Epithelial cell of proximal tubule (primary cell): ENCODE measurements at regions not wholly inside any gene's neighbourhood (a gene's known extent, or its start where the extent isn't known, plus 50 kb on each side); places are given as distances from the start of the nearest gene placed in this dataset.

Experiments used
- DNase-seq: peaks from one replicate; pipeline ENCODE4 v3.0.0-alpha.2; 2011; ENCODE audit warnings: low read depth
- H3K4me3 ChIP-seq: 2 replicates; pipeline ENCODE4 v1.5.1; 2011; ENCODE audit warnings: low read depth, mild to moderate bottlenecking, low read length
- TF ChIP-seq, protein P1 (sequence below): conservative IDR thresholded peaks from 2 replicates; pipeline ENCODE4 v1.5.1; 2012; ENCODE audit warnings: low read depth, mild to moderate bottlenecking, low read length

DNA sequence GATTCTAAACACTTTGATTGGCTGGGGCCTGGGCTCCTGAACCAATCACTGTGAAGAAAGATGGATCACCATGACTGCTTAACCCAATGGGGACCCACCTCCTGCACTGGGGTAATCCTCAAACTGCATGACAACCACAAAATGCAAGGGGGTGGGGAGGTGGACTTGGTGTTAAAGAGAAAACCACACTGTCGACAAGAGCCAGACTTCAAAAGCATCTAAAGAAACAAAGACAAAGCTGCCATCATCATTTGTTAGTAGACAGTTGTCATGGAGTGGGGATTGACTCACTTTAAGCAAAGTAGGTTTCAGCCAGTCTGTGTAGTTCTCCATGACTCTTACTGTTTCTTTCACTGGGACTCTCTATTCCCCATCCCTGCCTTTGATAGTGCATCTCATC is 433.8 kb downstream of the PLPP3 start:
- no peak for DNase-seq
- TF ChIP-seq, protein P1, sequence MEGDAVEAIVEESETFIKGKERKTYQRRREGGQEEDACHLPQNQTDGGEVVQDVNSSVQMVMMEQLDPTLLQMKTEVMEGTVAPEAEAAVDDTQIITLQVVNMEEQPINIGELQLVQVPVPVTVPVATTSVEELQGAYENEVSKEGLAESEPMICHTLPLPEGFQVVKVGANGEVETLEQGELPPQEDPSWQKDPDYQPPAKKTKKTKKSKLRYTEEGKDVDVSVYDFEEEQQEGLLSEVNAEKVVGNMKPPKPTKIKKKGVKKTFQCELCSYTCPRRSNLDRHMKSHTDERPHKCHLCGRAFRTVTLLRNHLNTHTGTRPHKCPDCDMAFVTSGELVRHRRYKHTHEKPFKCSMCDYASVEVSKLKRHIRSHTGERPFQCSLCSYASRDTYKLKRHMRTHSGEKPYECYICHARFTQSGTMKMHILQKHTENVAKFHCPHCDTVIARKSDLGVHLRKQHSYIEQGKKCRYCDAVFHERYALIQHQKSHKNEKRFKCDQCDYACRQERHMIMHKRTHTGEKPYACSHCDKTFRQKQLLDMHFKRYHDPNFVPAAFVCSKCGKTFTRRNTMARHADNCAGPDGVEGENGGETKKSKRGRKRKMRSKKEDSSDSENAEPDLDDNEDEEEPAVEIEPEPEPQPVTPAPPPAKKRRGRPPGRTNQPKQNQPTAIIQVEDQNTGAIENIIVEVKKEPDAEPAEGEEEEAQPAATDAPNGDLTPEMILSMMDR, result no peak
- no peak overlapping the region for H3K4me3 ChIP-seq

DNA sequence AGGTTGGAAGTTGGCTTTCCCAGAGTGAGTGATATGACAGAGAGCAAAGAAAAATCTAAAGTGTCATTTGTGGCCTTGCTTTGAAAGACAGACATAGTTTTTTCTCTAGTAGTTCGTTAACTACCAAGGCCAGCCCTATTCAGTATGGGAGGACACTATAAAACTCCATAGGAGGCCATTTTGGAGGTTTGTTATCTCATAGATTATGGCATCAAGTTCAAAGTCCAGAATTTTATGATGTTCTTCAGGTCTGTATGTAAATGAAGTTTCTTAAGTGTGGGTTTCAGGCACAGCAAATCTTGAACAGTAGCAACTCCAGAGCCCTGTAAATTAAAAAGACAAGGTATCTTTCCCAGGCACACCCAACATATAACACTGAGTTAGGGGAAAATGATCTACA is 437.1 kb downstream of the PLPP3 start:
- no peak for DNase-seq
- TF ChIP-seq, protein P1, result no peak

DNA sequence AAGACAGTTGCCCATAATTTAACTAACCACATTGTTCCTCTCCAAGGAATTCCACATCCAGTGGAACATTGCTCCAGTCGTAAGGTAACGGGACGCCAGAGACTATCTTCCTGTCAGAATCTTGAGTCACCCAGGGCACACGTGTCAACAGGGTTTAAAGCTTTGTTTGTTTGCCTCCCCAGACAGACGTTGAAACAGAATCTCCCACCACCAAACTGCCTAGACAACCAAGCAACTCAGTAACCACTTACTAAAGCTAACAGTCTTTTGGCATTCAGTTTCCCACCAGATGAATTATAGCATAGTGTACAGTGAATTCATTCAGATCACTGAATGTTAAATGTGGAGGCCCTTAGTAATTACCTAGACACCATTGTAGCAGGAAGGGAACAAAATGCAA is 439.5 kb downstream of the PLPP3 start:
- TF ChIP-seq, protein P1, result no peak
- H3K4me3 ChIP-seq, result no peak overlapping the region
- DNase-seq, result no peak

More for the DNA sequence above, 437.1 kb downstream of the PLPP3 start:
- H3K4me3 ChIP-seq, result no peak overlapping the region

DNA sequence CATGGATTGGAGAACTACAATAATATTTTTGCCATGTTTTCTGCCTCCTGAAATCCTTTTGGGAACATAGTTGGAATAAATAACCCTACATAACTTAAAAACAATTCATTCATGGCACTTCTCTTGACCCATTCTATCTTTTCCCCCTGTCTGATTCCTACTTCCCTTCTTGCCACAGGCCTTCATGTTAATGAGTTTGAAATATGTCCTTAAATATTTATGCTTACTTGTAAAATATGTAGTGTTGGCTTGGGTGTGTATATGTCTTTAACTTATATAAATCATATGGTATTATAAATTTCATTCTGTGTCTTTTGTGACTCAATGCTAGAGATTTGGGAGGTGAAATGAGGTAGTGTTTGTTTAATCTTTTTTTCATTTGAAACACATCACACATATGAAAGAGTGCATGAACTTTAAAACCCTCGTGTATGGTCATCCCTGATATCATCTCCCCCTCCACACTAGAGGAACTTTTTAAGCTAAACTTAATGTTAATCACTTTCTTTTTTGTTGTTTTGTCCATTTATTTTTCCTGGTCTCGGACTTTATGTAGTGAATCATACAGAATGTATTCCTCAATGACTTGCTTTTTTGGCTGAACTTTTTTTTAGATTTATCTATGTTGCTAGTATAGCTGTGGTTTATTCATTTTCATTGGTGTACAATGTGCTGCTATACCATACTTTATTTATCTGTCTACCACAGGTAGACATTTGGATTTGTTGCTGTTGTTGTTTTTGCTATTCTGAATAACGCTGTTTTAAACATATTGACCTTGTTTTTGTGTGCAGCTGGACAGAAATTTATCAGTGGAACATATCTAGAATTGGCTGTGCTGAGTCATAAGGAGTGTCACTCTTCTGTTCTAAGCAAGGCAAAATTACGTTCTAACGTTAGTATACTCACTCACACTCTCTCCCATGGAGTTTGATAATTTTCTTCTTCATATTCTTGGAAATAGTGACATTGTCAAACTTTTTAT is 441.6 kb downstream of the PLPP3 start:
- H3K4me3 ChIP-seq, result no peak overlapping the region
- DNase-seq, result no peak
- TF ChIP-seq, protein P1, result no peak

DNA sequence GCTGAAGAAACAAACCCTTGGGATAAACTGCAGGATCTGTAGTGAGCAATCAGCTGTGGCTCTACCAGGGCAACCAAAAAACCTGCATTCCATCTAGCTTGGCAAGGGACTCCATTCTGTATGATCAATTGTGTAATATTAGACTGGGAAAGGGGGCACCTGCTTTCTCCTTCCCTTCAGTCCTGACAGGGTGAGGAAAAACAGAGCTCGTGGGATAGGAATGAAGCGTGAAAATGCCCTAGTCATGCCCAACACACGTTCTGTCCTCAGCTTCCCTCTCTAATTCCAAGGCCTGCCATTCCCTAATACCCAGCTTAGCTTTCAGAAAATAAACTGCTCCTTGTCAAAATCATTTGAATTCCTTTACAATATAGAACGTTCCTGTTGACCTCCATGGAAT is 442.3 kb downstream of the PLPP3 start:
- no peak overlapping the region for H3K4me3 ChIP-seq
- TF ChIP-seq, protein P1, result no peak
- no peak for DNase-seq

DNA sequence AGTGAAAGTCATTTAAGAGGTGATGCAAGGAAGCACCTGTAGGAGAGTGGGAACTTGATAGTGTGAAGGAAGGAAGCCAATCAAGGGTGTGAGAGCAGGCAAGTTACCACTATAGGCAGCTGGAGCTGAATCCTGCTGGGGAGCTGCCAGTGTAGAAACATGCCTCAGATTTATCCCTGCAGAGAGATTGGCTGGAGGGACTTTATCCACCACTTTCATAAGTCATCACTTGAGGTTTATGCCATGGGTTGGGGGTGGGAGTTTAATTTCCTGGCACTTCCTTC is 443.6 kb downstream of the PLPP3 start:
- no peak overlapping the region for H3K4me3 ChIP-seq
- no peak for DNase-seq
- TF ChIP-seq, protein P1, result no peak
